Ovary (tissue), 3 donors: ENCODE measurements at regions not wholly inside any gene's neighbourhood (a gene's known extent, or its start where the extent isn't known, plus 50 kb on each side); places are given as distances from the start of the nearest gene placed in this dataset.

Experiments
- EP300 ChIP-seq: sonication (generic); formaldehyde crosslinking; IDR thresholded peaks from one replicate; pipeline ENCODE4 v1.6.1; 2017; ENCODE audit warnings: antibody characterized with exemption
- TF ChIP-seq, protein P1 (sequence below), 3 donors: fragments of 450-650 bp in 2 of 3; fragments of 200-600 bp in 1 of 3; IDR thresholded peaks; one replicate each; pipeline versions ENCODE4 v1.5.1 to v1.8.0; 2016 to 2022; ENCODE audit warnings: antibody characterized with exemption in 3 of 3, mild to moderate bottlenecking in 1 of 3
- donor health status: DM: no; HTN: no; CAD: no.

DNA sequence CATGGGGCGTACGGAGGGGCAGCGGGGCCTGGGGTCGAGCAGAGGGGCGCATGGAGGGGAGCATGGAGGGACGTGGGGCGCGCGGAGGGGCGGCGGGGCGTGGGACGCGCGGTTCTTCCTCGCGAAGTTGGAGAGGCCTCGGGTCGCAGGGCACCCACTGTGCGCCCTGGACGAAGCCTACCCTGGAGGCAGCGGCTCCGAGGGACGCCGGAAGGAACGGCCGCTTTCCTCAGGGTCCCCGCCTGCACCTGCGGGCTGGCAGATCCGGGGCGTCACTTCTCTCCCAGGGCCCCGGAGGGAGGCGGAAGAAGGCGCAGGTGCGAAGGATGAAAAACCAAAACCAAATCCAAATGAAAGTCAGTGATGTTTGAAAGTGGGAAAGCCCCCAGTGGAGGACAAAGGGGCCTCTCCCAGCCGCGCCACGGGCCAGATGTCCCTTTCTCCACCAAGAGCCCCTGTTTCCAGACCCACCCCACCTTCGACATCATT is 142.1 kb upstream of the PDE10A start:
- TF ChIP-seq, protein P1, sequence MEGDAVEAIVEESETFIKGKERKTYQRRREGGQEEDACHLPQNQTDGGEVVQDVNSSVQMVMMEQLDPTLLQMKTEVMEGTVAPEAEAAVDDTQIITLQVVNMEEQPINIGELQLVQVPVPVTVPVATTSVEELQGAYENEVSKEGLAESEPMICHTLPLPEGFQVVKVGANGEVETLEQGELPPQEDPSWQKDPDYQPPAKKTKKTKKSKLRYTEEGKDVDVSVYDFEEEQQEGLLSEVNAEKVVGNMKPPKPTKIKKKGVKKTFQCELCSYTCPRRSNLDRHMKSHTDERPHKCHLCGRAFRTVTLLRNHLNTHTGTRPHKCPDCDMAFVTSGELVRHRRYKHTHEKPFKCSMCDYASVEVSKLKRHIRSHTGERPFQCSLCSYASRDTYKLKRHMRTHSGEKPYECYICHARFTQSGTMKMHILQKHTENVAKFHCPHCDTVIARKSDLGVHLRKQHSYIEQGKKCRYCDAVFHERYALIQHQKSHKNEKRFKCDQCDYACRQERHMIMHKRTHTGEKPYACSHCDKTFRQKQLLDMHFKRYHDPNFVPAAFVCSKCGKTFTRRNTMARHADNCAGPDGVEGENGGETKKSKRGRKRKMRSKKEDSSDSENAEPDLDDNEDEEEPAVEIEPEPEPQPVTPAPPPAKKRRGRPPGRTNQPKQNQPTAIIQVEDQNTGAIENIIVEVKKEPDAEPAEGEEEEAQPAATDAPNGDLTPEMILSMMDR (IDR thresholded peaks at IDR 0.05) = no peak
- TF ChIP-seq EP300 = no peak
